C4-2B (cell line): ENCODE measurements at regions not wholly inside any gene's neighbourhood (a gene's known extent, or its start where the extent isn't known, plus 50 kb on each side); places are given as distances from the start of the nearest gene placed in this dataset.

Experiments used
- CTCF ChIP-seq: fragments of 450-650 bp; conservative IDR thresholded peaks from 2 replicates; pipeline ENCODE4 v1.5.1; 2017; ENCODE audit warnings: mild to moderate bottlenecking
- ZFX ChIP-seq: fragments of 450-650 bp; IDR thresholded peaks from 2 replicates; pipeline ENCODE4 v1.6.1; 2017

- TF ChIP-seq CTCF (no peak), ZFX (no peak)
Measured at GRCh38 chr13:69553976-69554375, 553.6 kb upstream of the ATXN8OS start.
